GM12878 (cell line): ENCODE measurements at regions not wholly inside any gene's neighbourhood (a gene's known extent, or its start where the extent isn't known, plus 50 kb on each side); places are given as distances from the start of the nearest gene placed in this dataset.

ENCODE experiments used
- ATAC-seq: fragments of 200-7000 bp; cut with Tn5 transposase; 3 replicates; pipeline ENCODE4 v1.9.1; 2020; ENCODE audit warnings: mild to moderate bottlenecking, moderate library complexity
- BruUV-seq: library from RNA; stranded (reverse); fragments of 400-500 nt; replicated peaks from 2 replicates; lab custom pipeline; 2021; lab: Mats Ljungman, UMichigan
- CTCF ChIA-PET: fragments of 300-600 bp; sonication (Branson Sonifier 250); formaldehyde crosslinking; extraction: SDS; loops from one replicate; lab custom pipeline; 2021; ENCODE audit warnings: inconsistent platforms; lab: Yijun Ruan, JAX
- POLR2A ChIA-PET: fragments of 350-600 bp; formaldehyde crosslinking; extraction: SDS; loops from one replicate; lab custom pipeline; 2021; ENCODE audit warnings: inconsistent platforms; lab: Charles Lee
- RAD21 ChIA-PET: fragments of 300-600 bp; sonication (Branson Sonifier 250); formaldehyde crosslinking; loops from one replicate; lab custom pipeline; 2023; ENCODE audit warnings: antibody characterized with exemption; ENCODE audit not compliant: unreplicated experiment; lab: Charles Lee
- SMC1A ChIA-PET: fragments of 300-600 bp; sonication (Branson Sonifier 250); formaldehyde crosslinking; loops from one replicate; lab custom pipeline; 2023; ENCODE audit not compliant: unreplicated experiment, uncharacterized antibody; lab: Charles Lee
- DNase-seq: peaks from one replicate; pipeline ENCODE4 v3.0.0-alpha.2; 2011; ENCODE audit warnings: low read depth, low spot score
- FAIRE-seq: peaks from 3 replicates; lab custom pipeline; 2011; peaks lifted over from hg19 to GRCh38; lab: Jason Lieb, UNC
- H2AFZ ChIP-seq: 2 replicates; pipeline ENCODE4 v1.6.0; 2011; ENCODE audit warnings: low read depth, low read length, control low read depth; ENCODE audit not compliant: control insufficient read depth
- H3K27ac ChIP-seq: 2 replicates; pipeline ENCODE4 v1.5.1; 2011; ENCODE audit warnings: control low read depth; ENCODE audit not compliant: control insufficient read depth, insufficient read depth
- H3K27me3 ChIP-seq, 2 experiments: replicated peaks in 1 of 2; 2 replicates each; pipeline versions ENCODE4 v1.6.0 to v1.6.1; 2011; ENCODE audit warnings: low read length in 1 of 2; ENCODE audit not compliant: control insufficient read depth in 2 of 2, insufficient read depth in 2 of 2
- H3K36me3 ChIP-seq, 2 experiments: 2 replicates each; pipeline ENCODE4 v1.5.1; 2011; ENCODE audit warnings: low read length in 1 of 2; ENCODE audit not compliant: control insufficient read depth in 2 of 2, insufficient read depth in 2 of 2
- H3K4me1 ChIP-seq: 2 replicates; pipeline ENCODE4 v1.6.1; 2011; ENCODE audit warnings: mild to moderate bottlenecking, low read length, moderate library complexity, mixed read lengths; ENCODE audit not compliant: control insufficient read depth, insufficient read depth
- H3K4me2 ChIP-seq: 2 replicates; pipeline ENCODE4 v1.6.0; 2011; ENCODE audit warnings: control low read depth; ENCODE audit not compliant: control insufficient read depth, insufficient read depth
- H3K4me3 ChIP-seq: fragments of 200-600 bp; sonication (generic); 2 replicates; pipeline ENCODE4 v1.5.1; 2016
- H3K79me2 ChIP-seq: 2 replicates; pipeline ENCODE4 v1.6.0; 2011; ENCODE audit warnings: low read length; ENCODE audit not compliant: control insufficient read depth, insufficient read depth
- H3K9ac ChIP-seq: 2 replicates; pipeline ENCODE4 v1.8.0; 2011; ENCODE audit warnings: low read length, control low read depth, mixed read lengths; ENCODE audit not compliant: control insufficient read depth, insufficient read depth
- H3K9me3 ChIP-seq: replicated peaks from 3 replicates; pipeline ENCODE4 v1.5.1; 2011; ENCODE audit warnings: mild to moderate bottlenecking, low read length; ENCODE audit not compliant: control insufficient read depth, insufficient read depth
- H4K20me1 ChIP-seq: 2 replicates; pipeline ENCODE4 v1.6.0; 2011; ENCODE audit not compliant: control insufficient read depth, insufficient read depth
- ASH2L ChIP-seq: fragments of 300-600, 200-600 bp; sonication (generic); IDR thresholded peaks from 2 replicates; pipeline ENCODE4 v1.6.1; 2017; ENCODE audit warnings: low read depth, mild to moderate bottlenecking, borderline replicate concordance
- KDM1A ChIP-seq: fragments of 200-600 bp; sonication (generic); IDR thresholded peaks from 2 replicates; pipeline ENCODE4 v1.6.1; 2016; ENCODE audit warnings: borderline replicate concordance
- MTA2 ChIP-seq: fragments of 450-650 bp; IDR thresholded peaks from 2 replicates; pipeline ENCODE4 v1.6.1; 2016; ENCODE audit warnings: low read depth, mild to moderate bottlenecking, moderate library complexity
- MYC ChIP-seq: IDR thresholded peaks from 2 replicates; pipeline ENCODE4 v1.6.1; 2011; ENCODE audit warnings: mild to moderate bottlenecking, low read length, moderate library complexity, inconsistent platforms; ENCODE audit not compliant: insufficient read depth, insufficient replicate concordance, insufficient read length, severe bottlenecking
- PML ChIP-seq: IDR thresholded peaks from 2 replicates; pipeline ENCODE4 v1.6.1; 2012; ENCODE audit warnings: low read length, inconsistent platforms
- SMARCA5 ChIP-seq: fragments of 450-650 bp; IDR thresholded peaks from 2 replicates; pipeline ENCODE4 v1.6.1; 2017; ENCODE audit warnings: mild to moderate bottlenecking
- SP1 ChIP-seq: IDR thresholded peaks from one replicate; pipeline ENCODE4 v1.6.1; 2011; ENCODE audit warnings: low read depth, low read length
- SREBF2 ChIP-seq: IDR thresholded peaks from 2 replicates; pipeline ENCODE4 v1.6.1; 2012; ENCODE audit warnings: mild to moderate bottlenecking, low read length
- ZNF217 ChIP-seq: fragments of 450-650 bp; IDR thresholded peaks from 2 replicates; pipeline ENCODE4 v1.6.1; 2017; ENCODE audit warnings: antibody characterized with exemption, mild to moderate bottlenecking
- WGBS: methylation state at CpG from one replicate; pipeline ENCODE4 v1.1.6; 2016; ENCODE audit warnings: low lambda C conversion rate; ENCODE audit not compliant: insufficient replicate concordance, insufficient coverage; ENCODE audit errors: missing lambda C conversion rate; 5-methylcytosine and 5-hydroxymethylcytosine counted together
- in situ Hi-C: fragments of 300-500 bp; cut with MboI; formaldehyde crosslinking; loops from 9 replicates; pipeline ENCODE4 v1.14.3; 2018; ENCODE audit warnings: mixed read lengths
- intact Hi-C: fragments of 100-400 bp; cut with micrococcal nuclease; formaldehyde crosslinking; loops from one replicate; pipeline ENCODE4 v1.14.2; 2022; ENCODE audit not compliant: unreplicated experiment
- TF ChIP-seq, protein P1 (sequence below): IDR thresholded peaks from 2 replicates; pipeline ENCODE4 v1.6.1; 2011; ENCODE audit warnings: borderline replicate concordance, low read depth, mild to moderate bottlenecking, moderate library complexity, low read length; ENCODE audit not compliant: insufficient read depth, poor library complexity, severe bottlenecking
- TF ChIP-seq, protein P2 (sequence below): fragments of 150-350 bp; IDR thresholded peaks from 2 replicates; pipeline ENCODE4 v1.6.1; 2014; ENCODE audit warnings: mild to moderate bottlenecking, low read depth, low read length
- TF ChIP-seq, protein P3 (sequence below): fragments of 450-650 bp; IDR thresholded peaks from 2 replicates; pipeline ENCODE4 v1.6.1; 2016; ENCODE audit warnings: mild to moderate bottlenecking
- TF ChIP-seq, protein P4 (sequence below): fragments of 450-650 bp; IDR thresholded peaks from 2 replicates; pipeline ENCODE4 v1.6.1; 2017; ENCODE audit warnings: antibody characterized with exemption, mild to moderate bottlenecking, moderate library complexity

DNA sequence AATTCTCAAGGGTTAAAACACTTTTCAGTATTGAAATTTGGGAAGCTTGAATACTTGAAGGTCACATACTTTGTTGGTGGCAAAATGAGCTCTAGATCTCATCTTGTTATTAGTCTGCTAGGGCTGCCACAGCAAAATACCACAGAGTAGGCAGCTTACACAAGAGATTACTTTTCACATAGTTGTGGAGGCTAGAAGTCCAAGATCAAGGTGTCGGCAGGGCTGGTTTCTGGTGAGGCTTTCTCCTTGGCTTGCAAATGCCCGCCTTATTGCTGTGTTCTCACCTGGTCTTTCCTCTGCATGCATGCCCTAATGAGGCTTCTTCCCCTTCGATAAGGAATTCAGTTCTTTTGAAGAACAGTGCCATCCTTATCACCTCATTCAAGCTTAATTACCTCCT is 270.8 kb upstream of the ANKRD55 start (continued):
- TF ChIP-seq, protein P1, sequence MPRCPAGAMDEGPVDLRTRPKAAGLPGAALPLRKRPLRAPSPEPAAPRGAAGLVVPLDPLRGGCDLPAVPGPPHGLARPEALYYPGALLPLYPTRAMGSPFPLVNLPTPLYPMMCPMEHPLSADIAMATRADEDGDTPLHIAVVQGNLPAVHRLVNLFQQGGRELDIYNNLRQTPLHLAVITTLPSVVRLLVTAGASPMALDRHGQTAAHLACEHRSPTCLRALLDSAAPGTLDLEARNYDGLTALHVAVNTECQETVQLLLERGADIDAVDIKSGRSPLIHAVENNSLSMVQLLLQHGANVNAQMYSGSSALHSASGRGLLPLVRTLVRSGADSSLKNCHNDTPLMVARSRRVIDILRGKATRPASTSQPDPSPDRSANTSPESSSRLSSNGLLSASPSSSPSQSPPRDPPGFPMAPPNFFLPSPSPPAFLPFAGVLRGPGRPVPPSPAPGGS: no peak
- TF ChIP-seq MYC (no peak), SMARCA5 (no peak), SP1 (no peak), SREBF2 (no peak), ZNF217 (no peak)
- TF ChIP-seq, protein P2, sequence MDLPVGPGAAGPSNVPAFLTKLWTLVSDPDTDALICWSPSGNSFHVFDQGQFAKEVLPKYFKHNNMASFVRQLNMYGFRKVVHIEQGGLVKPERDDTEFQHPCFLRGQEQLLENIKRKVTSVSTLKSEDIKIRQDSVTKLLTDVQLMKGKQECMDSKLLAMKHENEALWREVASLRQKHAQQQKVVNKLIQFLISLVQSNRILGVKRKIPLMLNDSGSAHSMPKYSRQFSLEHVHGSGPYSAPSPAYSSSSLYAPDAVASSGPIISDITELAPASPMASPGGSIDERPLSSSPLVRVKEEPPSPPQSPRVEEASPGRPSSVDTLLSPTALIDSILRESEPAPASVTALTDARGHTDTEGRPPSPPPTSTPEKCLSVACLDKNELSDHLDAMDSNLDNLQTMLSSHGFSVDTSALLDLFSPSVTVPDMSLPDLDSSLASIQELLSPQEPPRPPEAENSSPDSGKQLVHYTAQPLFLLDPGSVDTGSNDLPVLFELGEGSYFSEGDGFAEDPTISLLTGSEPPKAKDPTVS: no peak

DNA sequence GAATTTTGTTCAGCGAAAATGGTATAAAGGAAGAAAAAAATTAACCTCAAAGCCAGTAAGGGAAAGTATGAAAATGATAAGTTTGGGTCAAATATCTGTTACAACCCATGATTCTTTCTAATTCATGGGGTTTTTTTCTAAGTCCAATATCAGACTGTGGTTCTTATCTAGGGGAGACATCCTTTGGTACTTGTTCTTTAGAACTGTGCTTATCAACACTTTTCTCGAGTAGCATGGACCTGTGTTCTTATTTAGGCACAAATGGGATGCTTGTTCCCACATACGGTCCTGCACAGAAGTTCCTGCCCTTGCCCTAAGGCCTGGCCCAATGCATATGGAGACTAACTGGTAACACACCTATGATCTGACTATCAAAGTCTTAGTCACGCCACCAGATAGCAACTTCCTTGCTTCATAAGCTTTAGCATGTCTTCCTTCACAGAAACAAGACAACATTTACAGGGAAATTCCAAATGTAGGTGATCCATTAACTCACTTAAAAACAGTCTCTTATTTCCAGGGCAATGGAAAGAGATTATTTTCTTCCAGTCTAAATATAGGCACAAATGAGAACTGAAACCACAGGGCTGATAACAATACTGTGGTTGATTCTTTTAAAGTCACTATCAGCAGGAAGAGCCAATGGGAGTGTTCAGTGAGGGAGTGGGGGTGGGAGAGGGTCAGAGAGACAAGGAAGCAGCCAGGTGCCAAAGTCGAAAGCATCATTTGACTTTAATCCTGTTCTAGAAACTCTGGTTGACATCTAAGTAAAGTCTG is 268.8 kb upstream of the ANKRD55 start:
- CTCF ChIA-PET: no interaction called here
- in situ Hi-C loops: no loop called here
- H4K20me1 ChIP-seq: no peaks in the 10 kb centered on the region
- peak; percentile 62 for FAIRE-seq
- H3K4me2 ChIP-seq: no peak overlapping the region
- 48% methylated on average over 5 of the region's 5 CpGs for WGBS
- no peak overlapping the region for H3K27ac ChIP-seq
- SMC1A ChIA-PET: interaction anchor here (0.6 to 0.7 kb wide), 2 partner anchors 158 to 175 kb away, joined by 3 to 4 read pairs; no protein-coding TSS in a partner anchor
- no peak overlapping the region for H2AFZ ChIP-seq
- no TSS peak for BruUV-seq
- RAD21 ChIA-PET: no interaction called here
- peaks cover 6% of the 10 kb centered on the region for H3K4me1 ChIP-seq
- no peak for DNase-seq
- peak; percentile 92 for ATAC-seq
- intact Hi-C loops: no loop called here
- no peaks in the 10 kb centered on the region for H3K36me3 ChIP-seq
- no peaks in the 10 kb centered on the region for H3K27me3 ChIP-seq
- no peaks in the 10 kb centered on the region for H3K79me2 ChIP-seq
- POLR2A ChIA-PET: no interaction called here
- no peak overlapping the region for H3K9ac ChIP-seq
- no peaks in the 10 kb centered on the region; the same call in 2 of the 3 replicates for H3K9me3 ChIP-seq
- H3K4me3 ChIP-seq: no peak overlapping the region
- no peak for TF ChIP-seq ASH2L
- TF ChIP-seq, protein P3, sequence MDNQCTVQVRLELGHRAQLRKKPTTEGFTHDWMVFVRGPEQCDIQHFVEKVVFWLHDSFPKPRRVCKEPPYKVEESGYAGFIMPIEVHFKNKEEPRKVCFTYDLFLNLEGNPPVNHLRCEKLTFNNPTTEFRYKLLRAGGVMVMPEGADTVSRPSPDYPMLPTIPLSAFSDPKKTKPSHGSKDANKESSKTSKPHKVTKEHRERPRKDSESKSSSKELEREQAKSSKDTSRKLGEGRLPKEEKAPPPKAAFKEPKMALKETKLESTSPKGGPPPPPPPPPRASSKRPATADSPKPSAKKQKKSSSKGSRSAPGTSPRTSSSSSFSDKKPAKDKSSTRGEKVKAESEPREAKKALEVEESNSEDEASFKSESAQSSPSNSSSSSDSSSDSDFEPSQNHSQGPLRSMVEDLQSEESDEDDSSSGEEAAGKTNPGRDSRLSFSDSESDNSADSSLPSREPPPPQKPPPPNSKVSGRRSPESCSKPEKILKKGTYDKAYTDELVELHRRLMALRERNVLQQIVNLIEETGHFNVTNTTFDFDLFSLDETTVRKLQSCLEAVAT: no peak
- TF ChIP-seq MTA2: peak; percentile 27; the same call in 1 of the 2 replicates
- no peak for TF ChIP-seq KDM1A
- TF ChIP-seq PML: no peak
- TF ChIP-seq, protein P4, sequence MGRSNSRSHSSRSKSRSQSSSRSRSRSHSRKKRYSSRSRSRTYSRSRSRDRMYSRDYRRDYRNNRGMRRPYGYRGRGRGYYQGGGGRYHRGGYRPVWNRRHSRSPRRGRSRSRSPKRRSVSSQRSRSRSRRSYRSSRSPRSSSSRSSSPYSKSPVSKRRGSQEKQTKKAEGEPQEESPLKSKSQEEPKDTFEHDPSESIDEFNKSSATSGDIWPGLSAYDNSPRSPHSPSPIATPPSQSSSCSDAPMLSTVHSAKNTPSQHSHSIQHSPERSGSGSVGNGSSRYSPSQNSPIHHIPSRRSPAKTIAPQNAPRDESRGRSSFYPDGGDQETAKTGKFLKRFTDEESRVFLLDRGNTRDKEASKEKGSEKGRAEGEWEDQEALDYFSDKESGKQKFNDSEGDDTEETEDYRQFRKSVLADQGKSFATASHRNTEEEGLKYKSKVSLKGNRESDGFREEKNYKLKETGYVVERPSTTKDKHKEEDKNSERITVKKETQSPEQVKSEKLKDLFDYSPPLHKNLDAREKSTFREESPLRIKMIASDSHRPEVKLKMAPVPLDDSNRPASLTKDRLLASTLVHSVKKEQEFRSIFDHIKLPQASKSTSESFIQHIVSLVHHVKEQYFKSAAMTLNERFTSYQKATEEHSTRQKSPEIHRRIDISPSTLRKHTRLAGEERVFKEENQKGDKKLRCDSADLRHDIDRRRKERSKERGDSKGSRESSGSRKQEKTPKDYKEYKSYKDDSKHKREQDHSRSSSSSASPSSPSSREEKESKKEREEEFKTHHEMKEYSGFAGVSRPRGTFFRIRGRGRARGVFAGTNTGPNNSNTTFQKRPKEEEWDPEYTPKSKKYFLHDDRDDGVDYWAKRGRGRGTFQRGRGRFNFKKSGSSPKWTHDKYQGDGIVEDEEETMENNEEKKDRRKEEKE: no peak
